ENCODE measurements at regions not wholly inside any gene's neighbourhood (a gene's known extent, or its start where the extent isn't known, plus 50 kb on each side); places are given as distances from the start of the nearest gene placed in this dataset.

DNA sequence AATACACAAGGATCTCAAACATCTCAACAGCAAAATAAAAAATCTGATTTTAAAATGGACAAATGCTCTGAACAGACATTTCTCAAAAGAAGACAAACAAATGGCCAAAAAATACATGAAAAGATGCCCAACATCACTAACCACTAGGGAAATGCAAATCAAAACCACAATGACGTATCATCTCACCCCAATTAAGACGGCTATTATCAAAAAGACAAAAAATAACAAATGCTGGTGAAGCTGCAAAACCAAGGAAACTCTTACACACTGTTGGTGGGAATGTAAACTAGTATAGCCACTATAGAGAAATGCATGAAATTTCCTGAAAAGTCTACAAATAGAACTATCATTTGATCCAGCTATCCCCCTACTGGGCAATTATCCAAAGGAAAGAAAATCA is 145.0 kb downstream of the BTG1 start:
- H3K4me3 ChIP-seq (ENCODE audit: low read depth in 1 of 3, low read length in 3 of 3), result no peak overlapping the region
- H3K27ac ChIP-seq (ENCODE audit: low read depth in 1 of 2, low read length in 2 of 2), result no peak overlapping the region
- H3K4me1 ChIP-seq (ENCODE audit: control insufficient read depth in 4 of 4, insufficient read depth in 4 of 4, low read length in 3 of 4), result no peaks in the 10 kb centered on the region
- no peaks in the 10 kb centered on the region for H3K9me3 ChIP-seq (ENCODE audit: control insufficient read depth in 4 of 4, low read length in 3 of 4)
- H3K9ac ChIP-seq (ENCODE audit: low read depth in 1 of 2, low read length in 2 of 2), result no peak overlapping the region
- TF ChIP-seq RAD21 (IDR thresholded peaks at IDR 0.05), result no peak
- no peak for TF ChIP-seq HNF4G (IDR thresholded peaks at IDR 0.05)
- TF ChIP-seq, protein P1, sequence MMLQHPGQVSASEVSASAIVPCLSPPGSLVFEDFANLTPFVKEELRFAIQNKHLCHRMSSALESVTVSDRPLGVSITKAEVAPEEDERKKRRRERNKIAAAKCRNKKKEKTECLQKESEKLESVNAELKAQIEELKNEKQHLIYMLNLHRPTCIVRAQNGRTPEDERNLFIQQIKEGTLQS (IDR thresholded peaks at IDR 0.05), result no peak
- H3K36me3 ChIP-seq (ENCODE audit: control insufficient read depth in 4 of 4, insufficient read depth in 3 of 4, low read depth in 1 of 4, low read length in 3 of 4), result no peaks in the 10 kb centered on the region
- 83% methylated on average over 2 of the region's 2 CpGs for WGBS
- H3K27me3 ChIP-seq (ENCODE audit: control insufficient read depth in 4 of 4, insufficient read depth in 4 of 4, low read length in 3 of 4), result no peaks in the 10 kb centered on the region
- no peak for DNase-seq (ENCODE audit: low spot score)

DNA sequence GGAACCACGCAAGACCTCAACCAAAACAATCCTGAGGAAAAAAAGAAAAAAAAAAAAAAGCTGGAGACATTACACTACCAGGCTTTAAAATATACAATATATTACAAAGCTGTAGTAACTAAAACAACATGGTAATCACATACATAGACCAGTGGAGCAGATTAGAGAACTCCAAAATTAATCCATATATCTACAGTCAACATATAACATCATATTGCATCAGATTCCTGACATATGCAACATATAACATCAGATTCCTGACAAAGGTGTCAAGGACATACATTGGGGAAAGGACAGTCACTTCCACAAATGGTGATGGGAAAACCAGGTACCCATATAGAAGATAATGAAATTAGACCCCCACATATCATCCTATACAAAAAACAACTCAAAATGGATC is 145.8 kb downstream of the BTG1 start:
- Histone ChIP-seq H3K4me3 (ENCODE audit: low read depth in 1 of 3, low read length in 3 of 3) (no peak overlapping the region), H3K9ac (ENCODE audit: low read depth in 1 of 2, low read length in 2 of 2) (no peak overlapping the region), H3K27me3 (ENCODE audit: control insufficient read depth in 4 of 4, insufficient read depth in 4 of 4, low read length in 3 of 4) (no peaks in the 10 kb centered on the region), H3K4me1 (ENCODE audit: control insufficient read depth in 4 of 4, insufficient read depth in 4 of 4, low read length in 3 of 4) (no peaks in the 10 kb centered on the region), H3K27ac (ENCODE audit: low read depth in 1 of 2, low read length in 2 of 2) (no peak overlapping the region), H3K36me3 (ENCODE audit: control insufficient read depth in 4 of 4, insufficient read depth in 3 of 4, low read depth in 1 of 4, low read length in 3 of 4) (no peaks in the 10 kb centered on the region), H3K9me3 (ENCODE audit: control insufficient read depth in 4 of 4, low read length in 3 of 4) (no peaks in the 10 kb centered on the region)
- DNase-seq (ENCODE audit: low spot score), result no peak
- TF ChIP-seq GABPA (IDR thresholded peaks at IDR 0.05 in 1 of 2, conservative IDR thresholded peaks at IDR 0.05 in 1 of 2) (no peak), YY1 (IDR thresholded peaks at IDR 0.05) (no peak), HNF4G (IDR thresholded peaks at IDR 0.05) (no peak), JUND (IDR thresholded peaks at IDR 0.05) (no peak), HNF4A (conservative IDR thresholded peaks at IDR 0.05) (no peak), TAF1 (conservative IDR thresholded peaks at IDR 0.05) (no peak), RXRA (IDR thresholded peaks at IDR 0.05) (no peak), FOXA1 (IDR thresholded peaks at IDR 0.05) (no peak)
- TF ChIP-seq, protein P1 (IDR thresholded peaks at IDR 0.05), result no peak
- 100% methylated on average over 1 of the region's 1 CpG for WGBS

DNA sequence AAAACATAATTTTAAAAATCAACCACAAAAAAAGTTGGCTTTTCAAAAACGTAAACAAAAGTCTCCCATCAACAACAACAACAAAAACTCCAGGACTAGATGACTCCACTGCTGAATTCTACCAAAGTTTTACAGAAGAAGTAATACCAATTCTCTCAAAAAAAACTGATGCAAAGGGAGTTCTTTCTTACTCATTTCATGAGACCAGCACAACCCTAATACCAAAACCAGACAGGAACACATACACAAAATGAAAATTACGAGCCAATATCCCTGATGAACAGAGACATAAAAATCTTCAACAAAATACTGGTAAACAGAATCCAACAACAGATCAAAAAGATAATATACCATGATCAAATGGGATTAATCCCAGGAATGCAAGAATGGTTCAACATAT is 147.3 kb downstream of the BTG1 start:
- 90% methylated on average over 2 of the region's 2 CpGs for WGBS
- no peak for DNase-seq (ENCODE audit: low spot score)

More for the DNA sequence above, 147.3 kb downstream of the BTG1 start:
- Histone ChIP-seq H3K4me1 (ENCODE audit: control insufficient read depth in 4 of 4, insufficient read depth in 4 of 4, low read length in 3 of 4) (no peaks in the 10 kb centered on the region), H3K36me3 (ENCODE audit: control insufficient read depth in 4 of 4, insufficient read depth in 3 of 4, low read depth in 1 of 4, low read length in 3 of 4) (no peaks in the 10 kb centered on the region), H3K27ac (ENCODE audit: low read depth in 1 of 2, low read length in 2 of 2) (no peak overlapping the region), H3K4me3 (ENCODE audit: low read depth in 1 of 3, low read length in 3 of 3) (no peak overlapping the region), H3K9ac (ENCODE audit: low read depth in 1 of 2, low read length in 2 of 2) (no peak overlapping the region), H3K27me3 (ENCODE audit: control insufficient read depth in 4 of 4, insufficient read depth in 4 of 4, low read length in 3 of 4) (no peaks in the 10 kb centered on the region), H3K9me3 (ENCODE audit: control insufficient read depth in 4 of 4, low read length in 3 of 4) (no peaks in the 10 kb centered on the region)
- TF ChIP-seq, protein P1 (IDR thresholded peaks at IDR 0.05), result no peak
- TF ChIP-seq FOXA2 (IDR thresholded peaks at IDR 0.05) (no peak), EGR1 (IDR thresholded peaks at IDR 0.05; ENCODE audit: low read depth in 2 of 2) (no peak), HNF4A (conservative IDR thresholded peaks at IDR 0.05) (no peak), RAD21 (IDR thresholded peaks at IDR 0.05) (no peak), HNF4G (IDR thresholded peaks at IDR 0.05) (no peak), YY1 (IDR thresholded peaks at IDR 0.05) (no peak), RXRA (IDR thresholded peaks at IDR 0.05) (no peak), JUND (IDR thresholded peaks at IDR 0.05) (no peak), TAF1 (conservative IDR thresholded peaks at IDR 0.05) (no peak), FOXA1 (IDR thresholded peaks at IDR 0.05) (no peak)
- TF ChIP-seq, protein P2, sequence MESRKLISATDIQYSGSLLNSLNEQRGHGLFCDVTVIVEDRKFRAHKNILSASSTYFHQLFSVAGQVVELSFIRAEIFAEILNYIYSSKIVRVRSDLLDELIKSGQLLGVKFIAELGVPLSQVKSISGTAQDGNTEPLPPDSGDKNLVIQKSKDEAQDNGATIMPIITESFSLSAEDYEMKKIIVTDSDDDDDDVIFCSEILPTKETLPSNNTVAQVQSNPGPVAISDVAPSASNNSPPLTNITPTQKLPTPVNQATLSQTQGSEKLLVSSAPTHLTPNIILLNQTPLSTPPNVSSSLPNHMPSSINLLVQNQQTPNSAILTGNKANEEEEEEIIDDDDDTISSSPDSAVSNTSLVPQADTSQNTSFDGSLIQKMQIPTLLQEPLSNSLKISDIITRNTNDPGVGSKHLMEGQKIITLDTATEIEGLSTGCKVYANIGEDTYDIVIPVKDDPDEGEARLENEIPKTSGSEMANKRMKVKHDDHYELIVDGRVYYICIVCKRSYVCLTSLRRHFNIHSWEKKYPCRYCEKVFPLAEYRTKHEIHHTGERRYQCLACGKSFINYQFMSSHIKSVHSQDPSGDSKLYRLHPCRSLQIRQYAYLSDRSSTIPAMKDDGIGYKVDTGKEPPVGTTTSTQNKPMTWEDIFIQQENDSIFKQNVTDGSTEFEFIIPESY (IDR thresholded peaks at IDR 0.05), result no peak
- TF ChIP-seq, protein P3, sequence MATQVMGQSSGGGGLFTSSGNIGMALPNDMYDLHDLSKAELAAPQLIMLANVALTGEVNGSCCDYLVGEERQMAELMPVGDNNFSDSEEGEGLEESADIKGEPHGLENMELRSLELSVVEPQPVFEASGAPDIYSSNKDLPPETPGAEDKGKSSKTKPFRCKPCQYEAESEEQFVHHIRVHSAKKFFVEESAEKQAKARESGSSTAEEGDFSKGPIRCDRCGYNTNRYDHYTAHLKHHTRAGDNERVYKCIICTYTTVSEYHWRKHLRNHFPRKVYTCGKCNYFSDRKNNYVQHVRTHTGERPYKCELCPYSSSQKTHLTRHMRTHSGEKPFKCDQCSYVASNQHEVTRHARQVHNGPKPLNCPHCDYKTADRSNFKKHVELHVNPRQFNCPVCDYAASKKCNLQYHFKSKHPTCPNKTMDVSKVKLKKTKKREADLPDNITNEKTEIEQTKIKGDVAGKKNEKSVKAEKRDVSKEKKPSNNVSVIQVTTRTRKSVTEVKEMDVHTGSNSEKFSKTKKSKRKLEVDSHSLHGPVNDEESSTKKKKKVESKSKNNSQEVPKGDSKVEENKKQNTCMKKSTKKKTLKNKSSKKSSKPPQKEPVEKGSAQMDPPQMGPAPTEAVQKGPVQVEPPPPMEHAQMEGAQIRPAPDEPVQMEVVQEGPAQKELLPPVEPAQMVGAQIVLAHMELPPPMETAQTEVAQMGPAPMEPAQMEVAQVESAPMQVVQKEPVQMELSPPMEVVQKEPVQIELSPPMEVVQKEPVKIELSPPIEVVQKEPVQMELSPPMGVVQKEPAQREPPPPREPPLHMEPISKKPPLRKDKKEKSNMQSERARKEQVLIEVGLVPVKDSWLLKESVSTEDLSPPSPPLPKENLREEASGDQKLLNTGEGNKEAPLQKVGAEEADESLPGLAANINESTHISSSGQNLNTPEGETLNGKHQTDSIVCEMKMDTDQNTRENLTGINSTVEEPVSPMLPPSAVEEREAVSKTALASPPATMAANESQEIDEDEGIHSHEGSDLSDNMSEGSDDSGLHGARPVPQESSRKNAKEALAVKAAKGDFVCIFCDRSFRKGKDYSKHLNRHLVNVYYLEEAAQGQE (IDR thresholded peaks at IDR 0.05), result no peak
- TF ChIP-seq, protein P4, sequence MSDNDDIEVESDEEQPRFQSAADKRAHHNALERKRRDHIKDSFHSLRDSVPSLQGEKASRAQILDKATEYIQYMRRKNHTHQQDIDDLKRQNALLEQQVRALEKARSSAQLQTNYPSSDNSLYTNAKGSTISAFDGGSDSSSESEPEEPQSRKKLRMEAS (IDR thresholded peaks at IDR 0.05), result no peak
- TF ChIP-seq, protein P5, sequence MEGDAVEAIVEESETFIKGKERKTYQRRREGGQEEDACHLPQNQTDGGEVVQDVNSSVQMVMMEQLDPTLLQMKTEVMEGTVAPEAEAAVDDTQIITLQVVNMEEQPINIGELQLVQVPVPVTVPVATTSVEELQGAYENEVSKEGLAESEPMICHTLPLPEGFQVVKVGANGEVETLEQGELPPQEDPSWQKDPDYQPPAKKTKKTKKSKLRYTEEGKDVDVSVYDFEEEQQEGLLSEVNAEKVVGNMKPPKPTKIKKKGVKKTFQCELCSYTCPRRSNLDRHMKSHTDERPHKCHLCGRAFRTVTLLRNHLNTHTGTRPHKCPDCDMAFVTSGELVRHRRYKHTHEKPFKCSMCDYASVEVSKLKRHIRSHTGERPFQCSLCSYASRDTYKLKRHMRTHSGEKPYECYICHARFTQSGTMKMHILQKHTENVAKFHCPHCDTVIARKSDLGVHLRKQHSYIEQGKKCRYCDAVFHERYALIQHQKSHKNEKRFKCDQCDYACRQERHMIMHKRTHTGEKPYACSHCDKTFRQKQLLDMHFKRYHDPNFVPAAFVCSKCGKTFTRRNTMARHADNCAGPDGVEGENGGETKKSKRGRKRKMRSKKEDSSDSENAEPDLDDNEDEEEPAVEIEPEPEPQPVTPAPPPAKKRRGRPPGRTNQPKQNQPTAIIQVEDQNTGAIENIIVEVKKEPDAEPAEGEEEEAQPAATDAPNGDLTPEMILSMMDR (IDR thresholded peaks at IDR 0.05; ENCODE audit: low read depth, low read length, missing input control), result no peak

Measured in liver (tissue), 8 donors.